Keratinocyte (primary cell): ENCODE measurements at regions not wholly inside any gene's neighbourhood (a gene's known extent, or its start where the extent isn't known, plus 50 kb on each side); places are given as distances from the start of the nearest gene placed in this dataset.

ENCODE experiments used
- EZH2 ChIP-seq: IDR thresholded peaks from one replicate; pipeline ENCODE4 v1.6.1; 2012; ENCODE audit warnings: inconsistent platforms, mild to moderate bottlenecking, low read length, moderate library complexity
- TF ChIP-seq, protein P1 (sequence below), 3 experiments: IDR thresholded peaks in 1 of 3; conservative IDR thresholded peaks in 1 of 3; optimal IDR thresholded peaks in 1 of 3; 2 replicates in 2 of 3; 3 replicates in 1 of 3; pipeline versions ENCODE3 to v1.5.1; 2011; ENCODE audit warnings: low read length in 3 of 3, mild to moderate bottlenecking in 3 of 3, moderate library complexity in 2 of 3, control low read depth in 1 of 3, inconsistent platforms in 1 of 3; ENCODE audit not compliant: insufficient read depth in 2 of 3; ENCODE audit errors: extremely low read depth in 1 of 3

DNA sequence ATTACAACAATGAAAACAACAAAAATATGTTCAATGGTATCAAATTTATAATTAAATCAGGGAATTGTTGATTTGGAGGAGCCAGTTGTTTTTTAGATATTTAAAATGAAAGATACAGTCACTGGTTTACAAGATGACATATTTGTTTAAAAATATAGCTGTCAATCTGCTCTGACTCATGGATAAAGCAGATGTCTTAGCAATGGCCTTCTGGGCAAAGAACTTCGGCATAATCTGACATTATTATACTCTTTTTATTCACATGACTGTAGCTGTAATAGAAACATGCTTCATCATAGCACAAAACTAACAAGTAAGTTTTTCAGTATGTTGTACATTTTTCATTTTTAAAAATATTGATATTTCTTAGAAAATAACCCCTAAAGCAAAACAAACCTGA, 267.4 kb downstream of the CENPW start:
- TF ChIP-seq, protein P1, sequence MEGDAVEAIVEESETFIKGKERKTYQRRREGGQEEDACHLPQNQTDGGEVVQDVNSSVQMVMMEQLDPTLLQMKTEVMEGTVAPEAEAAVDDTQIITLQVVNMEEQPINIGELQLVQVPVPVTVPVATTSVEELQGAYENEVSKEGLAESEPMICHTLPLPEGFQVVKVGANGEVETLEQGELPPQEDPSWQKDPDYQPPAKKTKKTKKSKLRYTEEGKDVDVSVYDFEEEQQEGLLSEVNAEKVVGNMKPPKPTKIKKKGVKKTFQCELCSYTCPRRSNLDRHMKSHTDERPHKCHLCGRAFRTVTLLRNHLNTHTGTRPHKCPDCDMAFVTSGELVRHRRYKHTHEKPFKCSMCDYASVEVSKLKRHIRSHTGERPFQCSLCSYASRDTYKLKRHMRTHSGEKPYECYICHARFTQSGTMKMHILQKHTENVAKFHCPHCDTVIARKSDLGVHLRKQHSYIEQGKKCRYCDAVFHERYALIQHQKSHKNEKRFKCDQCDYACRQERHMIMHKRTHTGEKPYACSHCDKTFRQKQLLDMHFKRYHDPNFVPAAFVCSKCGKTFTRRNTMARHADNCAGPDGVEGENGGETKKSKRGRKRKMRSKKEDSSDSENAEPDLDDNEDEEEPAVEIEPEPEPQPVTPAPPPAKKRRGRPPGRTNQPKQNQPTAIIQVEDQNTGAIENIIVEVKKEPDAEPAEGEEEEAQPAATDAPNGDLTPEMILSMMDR (optimal IDR thresholded peaks at IDR 0.05 in 1 of 3, IDR thresholded peaks at IDR 0.05 in 1 of 3, conservative IDR thresholded peaks at IDR 0.05 in 1 of 3; ENCODE audit: extremely low read depth in 1 of 3, insufficient read depth in 2 of 3, low read length in 3 of 3): no peak
- TF ChIP-seq EZH2: no peak
